ENCODE measurements at regions not wholly inside any gene's neighbourhood (a gene's known extent, or its start where the extent isn't known, plus 50 kb on each side); places are given as distances from the start of the nearest gene placed in this dataset.

- no peak for DNase-seq (ENCODE audit: low spot score in 2 of 2)
- no peak overlapping the region for H3K4me3 ChIP-seq (ENCODE audit: low read depth, poor library complexity, severe bottlenecking)
- 61 to 67% methylated on average over 3 of the region's 3 CpGs for WGBS, 2 donors
- TF ChIP-seq POLR2A (IDR thresholded peaks at IDR 0.05) (no peak), CTCF (IDR thresholded peaks at IDR 0.05) (no peak)
- intact Hi-C loops (cut with DNase I; ENCODE audit: low total_unique reads), result no loop called here
Observed at GRCh38 chr6:72535124-72535523, 86.7 kb upstream of the KCNQ5 start.

- DNase-seq (ENCODE audit: low spot score in 2 of 2), result no peak
- TF ChIP-seq POLR2A (IDR thresholded peaks at IDR 0.05), result no peak
- no peak for TF ChIP-seq CTCF (IDR thresholded peaks at IDR 0.05)
- WGBS, 2 donors, result 83 to 85% methylated on average over 3 of the region's 3 CpGs
- no peak overlapping the region for H3K4me3 ChIP-seq (ENCODE audit: low read depth, poor library complexity, severe bottlenecking)
- intact Hi-C loops (cut with DNase I; ENCODE audit: low total_unique reads), result no loop called here
Observed at GRCh38 chr6:72547020-72547419, 74.8 kb upstream of the KCNQ5 start.

GRCh38 chr6:72551470-72551869, 70.4 kb upstream of the KCNQ5 start:
- WGBS, 2 donors, result 51 to 66% methylated on average over 3 of the region's 3 CpGs
- intact Hi-C loops (cut with DNase I; ENCODE audit: low total_unique reads), result no loop called here
- TF ChIP-seq CTCF (IDR thresholded peaks at IDR 0.05), result no peak
- no peak for TF ChIP-seq POLR2A (IDR thresholded peaks at IDR 0.05)
- no peak for DNase-seq (ENCODE audit: low spot score in 2 of 2)
- H3K4me3 ChIP-seq (ENCODE audit: low read depth, poor library complexity, severe bottlenecking), result no peak overlapping the region

- intact Hi-C loops (cut with DNase I; ENCODE audit: low total_unique reads), result no loop called here
- TF ChIP-seq POLR2A (IDR thresholded peaks at IDR 0.05) (no peak), CTCF (IDR thresholded peaks at IDR 0.05) (no peak)
- no peak for DNase-seq (ENCODE audit: low spot score in 2 of 2)
- no peak overlapping the region for H3K4me3 ChIP-seq (ENCODE audit: low read depth, poor library complexity, severe bottlenecking)
- WGBS, 2 donors, result 35 to 41% methylated on average over 4 of the region's 4 CpGs
Observed at GRCh38 chr6:72552938-72553337, 68.9 kb upstream of the KCNQ5 start.

GRCh38 chr6:72553531-72554511, 68.0 kb upstream of the KCNQ5 start:
- 45 to 46% methylated on average over 7 of the region's 7 CpGs for WGBS, 2 donors

More at GRCh38 chr6:72553531-72554511, 68.0 kb upstream of the KCNQ5 start:
- DNase-seq (ENCODE audit: low spot score in 2 of 2), result no peak
- TF ChIP-seq POLR2A (IDR thresholded peaks at IDR 0.05), result no peak
- no peak for TF ChIP-seq CTCF (IDR thresholded peaks at IDR 0.05)
- no peak overlapping the region for H3K4me3 ChIP-seq (ENCODE audit: low read depth, poor library complexity, severe bottlenecking)
- intact Hi-C loops (cut with DNase I; ENCODE audit: low total_unique reads), result no loop called here

Data from lower leg skin (tissue), 4 donors.